ENCODE measurements at regions not wholly inside any gene's neighbourhood (a gene's known extent, or its start where the extent isn't known, plus 50 kb on each side); places are given as distances from the start of the nearest gene placed in this dataset.

GRCh38 chr7:106521541-106521940, 139.4 kb downstream of the CCDC71L start:
- Histone ChIP-seq H3K27ac (no peak overlapping the region), H3K27me3 (no peaks in the 10 kb centered on the region), H3K4me3 (no peak overlapping the region), H3K4me1 (no peaks in the 10 kb centered on the region), H3K9me3 (no peaks in the 10 kb centered on the region), H3K36me3 (no peaks in the 10 kb centered on the region)
- TF ChIP-seq POLR2A (IDR thresholded peaks at IDR 0.05) (no peak), POLR2AphosphoS5 (IDR thresholded peaks at IDR 0.05; ENCODE audit: insufficient read depth in 1 of 2, low read depth in 1 of 2) (no peak)
- TF ChIP-seq, protein P1, sequence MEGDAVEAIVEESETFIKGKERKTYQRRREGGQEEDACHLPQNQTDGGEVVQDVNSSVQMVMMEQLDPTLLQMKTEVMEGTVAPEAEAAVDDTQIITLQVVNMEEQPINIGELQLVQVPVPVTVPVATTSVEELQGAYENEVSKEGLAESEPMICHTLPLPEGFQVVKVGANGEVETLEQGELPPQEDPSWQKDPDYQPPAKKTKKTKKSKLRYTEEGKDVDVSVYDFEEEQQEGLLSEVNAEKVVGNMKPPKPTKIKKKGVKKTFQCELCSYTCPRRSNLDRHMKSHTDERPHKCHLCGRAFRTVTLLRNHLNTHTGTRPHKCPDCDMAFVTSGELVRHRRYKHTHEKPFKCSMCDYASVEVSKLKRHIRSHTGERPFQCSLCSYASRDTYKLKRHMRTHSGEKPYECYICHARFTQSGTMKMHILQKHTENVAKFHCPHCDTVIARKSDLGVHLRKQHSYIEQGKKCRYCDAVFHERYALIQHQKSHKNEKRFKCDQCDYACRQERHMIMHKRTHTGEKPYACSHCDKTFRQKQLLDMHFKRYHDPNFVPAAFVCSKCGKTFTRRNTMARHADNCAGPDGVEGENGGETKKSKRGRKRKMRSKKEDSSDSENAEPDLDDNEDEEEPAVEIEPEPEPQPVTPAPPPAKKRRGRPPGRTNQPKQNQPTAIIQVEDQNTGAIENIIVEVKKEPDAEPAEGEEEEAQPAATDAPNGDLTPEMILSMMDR (IDR thresholded peaks at IDR 0.05), result no peak
- no peak for DNase-seq (ENCODE audit: extremely low spot score in 2 of 2)
- intact Hi-C loops (cut with DNase I), result no loop called here

GRCh38 chr7:106520962-106521514, 139.9 kb downstream of the CCDC71L start:
- Histone ChIP-seq H3K36me3 (no peaks in the 10 kb centered on the region), H3K4me3 (no peak overlapping the region), H3K27ac (no peak overlapping the region), H3K27me3 (no peaks in the 10 kb centered on the region), H3K9me3 (no peaks in the 10 kb centered on the region), H3K4me1 (no peaks in the 10 kb centered on the region)
- no peak for DNase-seq (ENCODE audit: extremely low spot score in 2 of 2)
- no peak for TF ChIP-seq POLR2AphosphoS5 (IDR thresholded peaks at IDR 0.05; ENCODE audit: insufficient read depth in 1 of 2, low read depth in 1 of 2)
- no peak for TF ChIP-seq POLR2A (IDR thresholded peaks at IDR 0.05)
- TF ChIP-seq, protein P1 (IDR thresholded peaks at IDR 0.05), result no peak
- intact Hi-C loops (cut with DNase I), result no loop called here

DNA sequence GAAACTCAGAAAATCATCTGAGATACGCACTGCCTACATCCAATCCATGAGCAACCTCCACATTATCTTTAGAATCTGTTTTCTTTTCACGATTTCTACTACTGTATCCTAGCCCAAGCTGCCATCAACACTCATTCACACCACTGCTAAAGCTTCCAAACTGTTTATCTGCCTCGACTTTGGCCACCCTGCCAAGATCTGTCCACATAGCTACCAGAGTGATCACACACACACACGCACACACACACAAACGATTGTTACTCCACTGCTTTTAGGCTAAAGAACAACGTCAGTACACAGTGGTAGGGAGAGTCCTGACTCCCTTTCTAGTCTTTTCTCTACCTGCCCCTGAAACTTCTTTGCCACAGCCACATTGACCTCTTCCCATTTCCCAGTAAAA, 142.0 kb downstream of the CCDC71L start:
- no peak for DNase-seq (ENCODE audit: extremely low spot score in 2 of 2)
- intact Hi-C loops (cut with DNase I), result no loop called here
- TF ChIP-seq, protein P1 (IDR thresholded peaks at IDR 0.05), result no peak
- TF ChIP-seq POLR2AphosphoS5 (IDR thresholded peaks at IDR 0.05; ENCODE audit: insufficient read depth in 1 of 2, low read depth in 1 of 2) (no peak), POLR2A (IDR thresholded peaks at IDR 0.05) (no peak)
- H3K4me3 ChIP-seq, result no peak overlapping the region
- no peaks in the 10 kb centered on the region for H3K4me1 ChIP-seq
- no peaks in the 10 kb centered on the region for H3K36me3 ChIP-seq
- no peaks in the 10 kb centered on the region for H3K27me3 ChIP-seq
- no peaks in the 10 kb centered on the region for H3K9me3 ChIP-seq
- no peak overlapping the region for H3K27ac ChIP-seq

GRCh38 chr7:106518239-106518638, 142.7 kb downstream of the CCDC71L start:
- no peak overlapping the region for H3K4me3 ChIP-seq
- H3K27ac ChIP-seq, result no peak overlapping the region
- no peaks in the 10 kb centered on the region for H3K4me1 ChIP-seq
- H3K9me3 ChIP-seq, result no peaks in the 10 kb centered on the region
- no peak for DNase-seq (ENCODE audit: extremely low spot score in 2 of 2)
- no peaks in the 10 kb centered on the region for H3K27me3 ChIP-seq
- H3K36me3 ChIP-seq, result no peaks in the 10 kb centered on the region
- intact Hi-C loops (cut with DNase I), result no loop called here
- no peak for TF ChIP-seq POLR2A (IDR thresholded peaks at IDR 0.05)
- TF ChIP-seq, protein P1 (IDR thresholded peaks at IDR 0.05), result no peak
- TF ChIP-seq POLR2AphosphoS5 (IDR thresholded peaks at IDR 0.05; ENCODE audit: insufficient read depth in 1 of 2, low read depth in 1 of 2), result no peak

DNA sequence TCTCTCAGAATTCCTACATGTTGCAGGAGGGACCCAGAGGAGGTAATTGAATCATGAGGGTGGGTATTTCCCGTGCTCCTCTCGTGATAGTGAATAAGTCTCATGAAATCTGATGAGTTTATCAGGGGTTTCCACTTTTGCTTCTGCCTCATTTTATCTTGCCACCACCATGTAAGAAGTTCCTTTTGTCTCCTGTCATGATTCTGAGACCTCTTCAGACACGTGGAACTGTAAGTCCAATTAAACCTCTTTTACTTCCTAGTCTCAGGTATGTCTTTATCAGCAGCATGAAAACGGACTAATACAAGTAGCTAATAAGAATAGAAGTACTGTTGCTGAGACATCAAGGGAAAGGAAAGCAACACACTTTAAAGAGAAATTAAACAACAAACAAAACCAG, 143.4 kb downstream of the CCDC71L start:
- Histone ChIP-seq H3K36me3 (no peaks in the 10 kb centered on the region), H3K27ac (no peak overlapping the region), H3K4me1 (no peaks in the 10 kb centered on the region), H3K27me3 (no peaks in the 10 kb centered on the region), H3K9me3 (no peaks in the 10 kb centered on the region), H3K4me3 (no peak overlapping the region)
- intact Hi-C loops (cut with DNase I), result no loop called here
- DNase-seq (ENCODE audit: extremely low spot score in 2 of 2), result no peak
- TF ChIP-seq POLR2AphosphoS5 (IDR thresholded peaks at IDR 0.05; ENCODE audit: insufficient read depth in 1 of 2, low read depth in 1 of 2) (no peak), POLR2A (IDR thresholded peaks at IDR 0.05) (no peak)
- TF ChIP-seq, protein P1 (IDR thresholded peaks at IDR 0.05), result no peak
